Stimulated activated CD4-positive, alpha-beta T cell treated with anti-CD3 and anti-CD28 coated beads, Interleukin-4, amount 100 ng/mL, for 48 hours (primary cell): ENCODE measurements at regions not wholly inside any gene's neighbourhood (a gene's known extent, or its start where the extent isn't known, plus 50 kb on each side); places are given as distances from the start of the nearest gene placed in this dataset.

Experiments used
- DNase-seq, 2 donors: peaks; one replicate each; pipeline ENCODE4 v3.0.0-alpha.2; 2020; ENCODE audit warnings: low read depth in 2 of 2

- no peak for DNase-seq
These were observed 104.0 kb upstream of the PTCH1 start for GRCh38 chr9:95620722-95621121.

GRCh38 chr9:95620314-95620713, 103.5 kb upstream of the PTCH1 start:
- no peak for DNase-seq

GRCh38 chr9:95615246-95615645, 98.5 kb upstream of the PTCH1 start:
- DNase-seq = no peak

GRCh38 chr9:95613670-95614069, 96.9 kb upstream of the PTCH1 start:
- no peak for DNase-seq

- DNase-seq = no peak
These were observed 94.6 kb upstream of the PTCH1 start for GRCh38 chr9:95611354-95611753.

- DNase-seq = no peak
These were observed 93.4 kb upstream of the PTCH1 start for GRCh38 chr9:95610006-95610785.

GRCh38 chr9:95609426-95609825, 92.7 kb upstream of the PTCH1 start:
- no peak for DNase-seq

- no peak for DNase-seq
These were observed 91.6 kb upstream of the PTCH1 start for GRCh38 chr9:95608341-95608740.

GRCh38 chr9:95607507-95607906, 90.7 kb upstream of the PTCH1 start:
- no peak for DNase-seq

- DNase-seq = no peak
These were observed 89.9 kb upstream of the PTCH1 start for GRCh38 chr9:95606489-95607350.

- no peak for DNase-seq
These were observed 89.2 kb upstream of the PTCH1 start for GRCh38 chr9:95605816-95606488.

- no peak for DNase-seq
These were observed 88.3 kb upstream of the PTCH1 start for GRCh38 chr9:95605101-95605500.

GRCh38 chr9:95598236-95598635, 81.5 kb upstream of the PTCH1 start:
- DNase-seq = no peak

- DNase-seq = no peak
These were observed 79.0 kb upstream of the PTCH1 start for GRCh38 chr9:95595721-95596295.

GRCh38 chr9:95592931-95593330, 76.2 kb upstream of the PTCH1 start:
- no peak for DNase-seq

GRCh38 chr9:95588724-95589588, 72.2 kb upstream of the PTCH1 start:
- no peak for DNase-seq

- DNase-seq = no peak
These were observed 70.5 kb upstream of the PTCH1 start for GRCh38 chr9:95587021-95587964.

- DNase-seq = no peak
These were observed 69.6 kb upstream of the PTCH1 start for GRCh38 chr9:95586326-95586725.

- no peak for DNase-seq
These were observed 69.1 kb upstream of the PTCH1 start for GRCh38 chr9:95585824-95586223.

- no peak for DNase-seq
These were observed 67.4 kb upstream of the PTCH1 start for GRCh38 chr9:95584176-95584575.
